ENCODE measurements at regions not wholly inside any gene's neighbourhood (a gene's known extent, or its start where the extent isn't known, plus 50 kb on each side); places are given as distances from the start of the nearest gene placed in this dataset.

DNA sequence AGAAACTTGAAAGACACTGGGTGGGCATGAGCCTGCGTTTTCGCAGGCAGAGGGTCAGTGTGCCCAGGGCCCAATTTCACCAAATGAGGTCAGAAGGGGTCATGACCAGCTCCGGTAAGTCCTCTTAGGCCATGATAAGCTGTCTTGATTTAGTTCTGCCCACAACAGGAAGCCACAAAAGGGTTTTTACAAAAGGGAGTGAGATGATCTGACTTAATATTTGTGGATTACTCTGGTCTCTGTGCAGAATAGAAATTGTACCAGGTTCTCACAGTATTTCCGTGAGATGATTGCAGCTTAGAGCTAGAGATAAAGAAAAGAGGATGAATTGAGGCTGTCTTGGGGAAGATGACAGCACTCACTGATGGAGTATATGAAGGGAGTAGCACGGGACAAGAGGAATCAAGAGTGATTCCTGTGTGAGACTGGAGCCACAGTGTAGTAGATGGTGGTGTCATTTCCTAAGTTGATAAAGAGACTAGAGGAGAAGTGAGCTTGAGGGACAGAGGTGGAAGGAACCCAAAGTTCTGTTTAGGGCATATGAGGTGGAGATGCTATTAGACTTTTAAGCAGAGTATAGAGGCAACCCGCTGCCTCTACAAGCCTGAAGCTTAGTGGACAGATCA, 288.3 kb upstream of the AMIGO2 start (continued):
- TF ChIP-seq, protein P1, sequence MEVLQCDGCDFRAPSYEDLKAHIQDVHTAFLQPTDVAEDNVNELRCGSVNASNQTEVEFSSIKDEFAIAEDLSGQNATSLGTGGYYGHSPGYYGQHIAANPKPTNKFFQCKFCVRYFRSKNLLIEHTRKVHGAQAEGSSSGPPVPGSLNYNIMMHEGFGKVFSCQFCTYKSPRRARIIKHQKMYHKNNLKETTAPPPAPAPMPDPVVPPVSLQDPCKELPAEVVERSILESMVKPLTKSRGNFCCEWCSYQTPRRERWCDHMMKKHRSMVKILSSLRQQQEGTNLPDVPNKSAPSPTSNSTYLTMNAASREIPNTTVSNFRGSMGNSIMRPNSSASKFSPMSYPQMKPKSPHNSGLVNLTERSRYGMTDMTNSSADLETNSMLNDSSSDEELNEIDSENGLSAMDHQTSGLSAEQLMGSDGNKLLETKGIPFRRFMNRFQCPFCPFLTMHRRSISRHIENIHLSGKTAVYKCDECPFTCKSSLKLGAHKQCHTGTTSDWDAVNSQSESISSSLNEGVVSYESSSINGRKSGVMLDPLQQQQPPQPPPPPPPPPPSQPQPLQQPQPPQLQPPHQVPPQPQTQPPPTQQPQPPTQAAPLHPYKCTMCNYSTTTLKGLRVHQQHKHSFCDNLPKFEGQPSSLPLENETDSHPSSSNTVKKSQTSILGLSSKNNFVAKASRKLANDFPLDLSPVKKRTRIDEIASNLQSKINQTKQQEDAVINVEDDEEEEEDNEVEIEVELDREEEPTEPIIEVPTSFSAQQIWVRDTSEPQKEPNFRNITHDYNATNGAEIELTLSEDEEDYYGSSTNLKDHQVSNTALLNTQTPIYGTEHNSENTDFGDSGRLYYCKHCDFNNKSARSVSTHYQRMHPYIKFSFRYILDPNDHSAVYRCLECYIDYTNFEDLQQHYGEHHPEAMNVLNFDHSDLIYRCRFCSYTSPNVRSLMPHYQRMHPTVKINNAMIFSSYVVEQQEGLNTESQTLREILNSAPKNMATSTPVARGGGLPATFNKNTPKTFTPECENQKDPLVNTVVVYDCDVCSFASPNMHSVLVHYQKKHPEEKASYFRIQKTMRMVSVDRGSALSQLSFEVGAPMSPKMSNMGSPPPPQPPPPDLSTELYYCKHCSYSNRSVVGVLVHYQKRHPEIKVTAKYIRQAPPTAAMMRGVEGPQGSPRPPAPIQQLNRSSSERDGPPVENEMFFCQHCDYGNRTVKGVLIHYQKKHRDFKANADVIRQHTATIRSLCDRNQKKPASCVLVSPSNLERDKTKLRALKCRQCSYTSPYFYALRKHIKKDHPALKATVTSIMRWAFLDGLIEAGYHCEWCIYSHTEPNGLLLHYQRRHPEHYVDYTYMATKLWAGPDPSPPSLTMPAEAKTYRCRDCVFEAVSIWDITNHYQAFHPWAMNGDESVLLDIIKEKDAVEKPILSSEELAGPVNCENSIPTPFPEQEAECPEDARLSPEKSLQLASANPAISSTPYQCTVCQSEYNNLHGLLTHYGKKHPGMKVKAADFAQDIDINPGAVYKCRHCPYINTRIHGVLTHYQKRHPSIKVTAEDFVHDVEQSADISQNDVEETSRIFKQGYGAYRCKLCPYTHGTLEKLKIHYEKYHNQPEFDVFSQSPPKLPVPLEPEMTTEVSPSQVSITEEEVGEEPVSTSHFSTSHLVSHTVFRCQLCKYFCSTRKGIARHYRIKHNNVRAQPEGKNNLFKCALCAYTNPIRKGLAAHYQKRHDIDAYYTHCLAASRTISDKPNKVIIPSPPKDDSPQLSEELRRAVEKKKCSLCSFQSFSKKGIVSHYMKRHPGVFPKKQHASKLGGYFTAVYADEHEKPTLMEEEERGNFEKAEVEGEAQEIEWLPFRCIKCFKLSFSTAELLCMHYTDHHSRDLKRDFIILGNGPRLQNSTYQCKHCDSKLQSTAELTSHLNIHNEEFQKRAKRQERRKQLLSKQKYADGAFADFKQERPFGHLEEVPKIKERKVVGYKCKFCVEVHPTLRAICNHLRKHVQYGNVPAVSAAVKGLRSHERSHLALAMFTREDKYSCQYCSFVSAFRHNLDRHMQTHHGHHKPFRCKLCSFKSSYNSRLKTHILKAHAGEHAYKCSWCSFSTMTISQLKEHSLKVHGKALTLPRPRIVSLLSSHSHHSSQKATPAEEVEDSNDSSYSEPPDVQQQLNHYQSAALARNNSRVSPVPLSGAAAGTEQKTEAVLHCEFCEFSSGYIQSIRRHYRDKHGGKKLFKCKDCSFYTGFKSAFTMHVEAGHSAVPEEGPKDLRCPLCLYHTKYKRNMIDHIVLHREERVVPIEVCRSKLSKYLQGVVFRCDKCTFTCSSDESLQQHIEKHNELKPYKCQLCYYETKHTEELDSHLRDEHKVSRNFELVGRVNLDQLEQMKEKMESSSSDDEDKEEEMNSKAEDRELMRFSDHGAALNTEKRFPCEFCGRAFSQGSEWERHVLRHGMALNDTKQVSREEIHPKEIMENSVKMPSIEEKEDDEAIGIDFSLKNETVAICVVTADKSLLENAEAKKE (CRISPR knock-in tag; IDR thresholded peaks at IDR 0.05) = no peak
- TF ChIP-seq POLR2AphosphoS5 (IDR thresholded peaks at IDR 0.05; ENCODE audit: low read depth) = no peak
- TF ChIP-seq ZNF114 (CRISPR knock-in tag; IDR thresholded peaks at IDR 0.05) = no peak
- TF ChIP-seq EZH2phosphoT487 (IDR thresholded peaks at IDR 0.05; ENCODE audit: unreplicated experiment) = no peak
- TF ChIP-seq, protein P2, sequence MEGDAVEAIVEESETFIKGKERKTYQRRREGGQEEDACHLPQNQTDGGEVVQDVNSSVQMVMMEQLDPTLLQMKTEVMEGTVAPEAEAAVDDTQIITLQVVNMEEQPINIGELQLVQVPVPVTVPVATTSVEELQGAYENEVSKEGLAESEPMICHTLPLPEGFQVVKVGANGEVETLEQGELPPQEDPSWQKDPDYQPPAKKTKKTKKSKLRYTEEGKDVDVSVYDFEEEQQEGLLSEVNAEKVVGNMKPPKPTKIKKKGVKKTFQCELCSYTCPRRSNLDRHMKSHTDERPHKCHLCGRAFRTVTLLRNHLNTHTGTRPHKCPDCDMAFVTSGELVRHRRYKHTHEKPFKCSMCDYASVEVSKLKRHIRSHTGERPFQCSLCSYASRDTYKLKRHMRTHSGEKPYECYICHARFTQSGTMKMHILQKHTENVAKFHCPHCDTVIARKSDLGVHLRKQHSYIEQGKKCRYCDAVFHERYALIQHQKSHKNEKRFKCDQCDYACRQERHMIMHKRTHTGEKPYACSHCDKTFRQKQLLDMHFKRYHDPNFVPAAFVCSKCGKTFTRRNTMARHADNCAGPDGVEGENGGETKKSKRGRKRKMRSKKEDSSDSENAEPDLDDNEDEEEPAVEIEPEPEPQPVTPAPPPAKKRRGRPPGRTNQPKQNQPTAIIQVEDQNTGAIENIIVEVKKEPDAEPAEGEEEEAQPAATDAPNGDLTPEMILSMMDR (conservative IDR thresholded peaks at IDR 0.05; ENCODE audit: low read depth in 2 of 2) = no peak
- no peak for TF ChIP-seq EZH2 (IDR thresholded peaks at IDR 0.05; ENCODE audit: low read depth, unreplicated experiment)
- TF ChIP-seq, protein P3, sequence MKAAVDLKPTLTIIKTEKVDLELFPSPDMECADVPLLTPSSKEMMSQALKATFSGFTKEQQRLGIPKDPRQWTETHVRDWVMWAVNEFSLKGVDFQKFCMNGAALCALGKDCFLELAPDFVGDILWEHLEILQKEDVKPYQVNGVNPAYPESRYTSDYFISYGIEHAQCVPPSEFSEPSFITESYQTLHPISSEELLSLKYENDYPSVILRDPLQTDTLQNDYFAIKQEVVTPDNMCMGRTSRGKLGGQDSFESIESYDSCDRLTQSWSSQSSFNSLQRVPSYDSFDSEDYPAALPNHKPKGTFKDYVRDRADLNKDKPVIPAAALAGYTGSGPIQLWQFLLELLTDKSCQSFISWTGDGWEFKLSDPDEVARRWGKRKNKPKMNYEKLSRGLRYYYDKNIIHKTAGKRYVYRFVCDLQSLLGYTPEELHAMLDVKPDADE (IDR thresholded peaks at IDR 0.05) = no peak

Data from GM23338 (cell line).